Trophoblast cell (in vitro differentiated cells and primary cell): ENCODE measurements at regions not wholly inside any gene's neighbourhood (a gene's known extent, or its start where the extent isn't known, plus 50 kb on each side); places are given as distances from the start of the nearest gene placed in this dataset.

Experiments
- DNase-seq, 2 donors: peaks; one replicate each; pipeline ENCODE4 v3.0.0-alpha.2; 2016
- H2AFZ ChIP-seq: 2 replicates; pipeline ENCODE4 v1.6.1; 2013; ENCODE audit warnings: low read length, moderate library complexity, mild to moderate bottlenecking; ENCODE audit not compliant: insufficient read depth, poor library complexity
- H2AK5ac ChIP-seq: 2 replicates; pipeline ENCODE4 v1.6.1; 2013; ENCODE audit warnings: mild to moderate bottlenecking, low read length
- H2BK120ac ChIP-seq: 2 replicates; pipeline ENCODE4 v1.6.1; 2013; ENCODE audit warnings: low read length, mild to moderate bottlenecking, moderate library complexity; ENCODE audit not compliant: insufficient read depth, poor library complexity
- H2BK12ac ChIP-seq: 2 replicates; pipeline ENCODE4 v1.6.1; 2013; ENCODE audit warnings: mild to moderate bottlenecking, low read length, moderate library complexity
- H2BK5ac ChIP-seq: 2 replicates; pipeline ENCODE4 v1.6.1; 2013; ENCODE audit warnings: low read length, low read depth, moderate library complexity, mild to moderate bottlenecking; ENCODE audit not compliant: poor library complexity
- H3K14ac ChIP-seq: 2 replicates; pipeline ENCODE4 v1.6.1; 2013; ENCODE audit warnings: mild to moderate bottlenecking, low read length
- H3K18ac ChIP-seq: 2 replicates; pipeline ENCODE4 v1.6.1; 2013; ENCODE audit warnings: mild to moderate bottlenecking, low read length
- H3K23ac ChIP-seq: 2 replicates; pipeline ENCODE4 v1.6.1; 2013; ENCODE audit warnings: low read length
- H3K27ac ChIP-seq: 2 replicates; pipeline ENCODE4 v1.5.1; 2013; ENCODE audit warnings: low read depth, mild to moderate bottlenecking, inconsistent platforms, low read length, moderate library complexity
- H3K27me3 ChIP-seq: 2 replicates; pipeline ENCODE4 v1.6.1; 2013; ENCODE audit warnings: inconsistent platforms, mild to moderate bottlenecking, low read length, moderate library complexity; ENCODE audit not compliant: insufficient read depth
- H3K36me3 ChIP-seq, 2 experiments: 1 replicate in 1 of 2; 2 replicates in 1 of 2; pipeline ENCODE4 v1.6.1; 2013; ENCODE audit warnings: low read length in 2 of 2, mild to moderate bottlenecking in 2 of 2, moderate library complexity in 1 of 2; ENCODE audit not compliant: insufficient read depth in 2 of 2, control insufficient read depth in 1 of 2
- H3K4ac ChIP-seq: 2 replicates; pipeline ENCODE4 v1.6.1; 2013; ENCODE audit warnings: low read depth, mild to moderate bottlenecking, low read length, moderate library complexity
- H3K4me1 ChIP-seq, 2 experiments: 1 replicate in 1 of 2; 2 replicates in 1 of 2; pipeline ENCODE4 v1.6.1; 2013; ENCODE audit warnings: low read length in 2 of 2, mild to moderate bottlenecking in 2 of 2, moderate library complexity in 1 of 2; ENCODE audit not compliant: insufficient read depth in 2 of 2, control insufficient read depth in 1 of 2
- H3K4me2 ChIP-seq: 2 replicates; pipeline ENCODE4 v1.6.1; 2013; ENCODE audit warnings: inconsistent platforms, mild to moderate bottlenecking, low read length, moderate library complexity
- H3K4me3 ChIP-seq: 2 replicates; pipeline ENCODE4 v1.5.1; 2013; ENCODE audit warnings: mild to moderate bottlenecking, low read depth, low read length, inconsistent platforms
- H3K79me1 ChIP-seq: one replicate; pipeline ENCODE4 v1.6.1; 2013; ENCODE audit warnings: low read length
- H3K79me2 ChIP-seq: 2 replicates; pipeline ENCODE4 v1.6.1; 2013; ENCODE audit warnings: low read length, mild to moderate bottlenecking; ENCODE audit not compliant: control insufficient read depth, insufficient read depth, poor library complexity
- H3K9ac ChIP-seq: 2 replicates; pipeline ENCODE4 v1.6.1; 2013; ENCODE audit warnings: mild to moderate bottlenecking, low read length
- H3K9me3 ChIP-seq: 2 replicates; pipeline ENCODE4 v1.6.1; 2013; ENCODE audit warnings: low read depth, mild to moderate bottlenecking, control low read depth, inconsistent platforms, low read length; ENCODE audit not compliant: insufficient read depth
- H4K12ac ChIP-seq: 2 replicates; pipeline ENCODE4 v1.6.1; 2013; ENCODE audit warnings: low read depth, mild to moderate bottlenecking, low read length, moderate library complexity
- H4K8ac ChIP-seq: 2 replicates; pipeline ENCODE4 v1.6.1; 2013; ENCODE audit warnings: low read depth, mild to moderate bottlenecking, low read length, moderate library complexity
- H4K91ac ChIP-seq: one replicate; pipeline ENCODE4 v1.6.1; 2013; ENCODE audit warnings: low read depth, mild to moderate bottlenecking, low read length, moderate library complexity
- WGBS: extraction: QIAGEN DNeasy Blood & Tissue Kit; methylation state at CpG from one replicate; pipeline ENCODE4 v1.1.7; 2013; ENCODE audit warnings: missing lambda C conversion rate; ENCODE audit not compliant: insufficient read length, insufficient coverage; ENCODE audit errors: extremely low coverage; 5-methylcytosine and 5-hydroxymethylcytosine counted together

DNA sequence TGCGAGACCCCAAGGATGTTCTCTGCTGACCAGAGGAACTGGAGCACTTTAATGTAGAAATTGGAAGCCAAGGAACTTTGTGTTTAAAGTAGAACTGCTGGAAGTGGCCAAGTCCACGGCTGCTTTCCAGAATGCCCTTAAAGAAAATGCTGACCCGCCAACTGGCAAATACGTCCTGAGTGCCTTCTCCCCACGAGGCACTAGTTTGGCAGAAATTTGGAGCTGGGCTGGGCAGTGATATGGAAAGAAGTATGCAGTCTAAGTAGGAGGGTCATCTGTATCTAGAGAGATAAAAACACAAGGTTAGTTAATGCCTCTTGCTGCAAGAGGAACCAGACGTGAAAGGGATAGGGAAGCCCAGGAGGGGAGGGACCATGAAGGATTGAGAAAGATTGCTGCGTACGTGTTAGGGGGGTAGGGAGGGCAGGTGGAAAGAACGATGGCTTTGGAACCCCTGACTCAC is 59.3 kb upstream of the RFX8 start:
- H2AFZ ChIP-seq, result no peak overlapping the region
- H2BK5ac ChIP-seq, result no peak overlapping the region
- no peaks in the 10 kb centered on the region for H3K36me3 ChIP-seq
- no peak overlapping the region for H3K14ac ChIP-seq
- H3K18ac ChIP-seq, result no peak overlapping the region
- no peak overlapping the region for H3K4me3 ChIP-seq
- H3K27ac ChIP-seq, result no peak overlapping the region
- H4K91ac ChIP-seq, result no peak overlapping the region
- no peak overlapping the region for H2AK5ac ChIP-seq
- H3K79me1 ChIP-seq, result peaks cover 1% of the 10 kb centered on the region
- H4K12ac ChIP-seq, result no peak overlapping the region
- no peak overlapping the region for H3K4ac ChIP-seq
- no peaks in the 10 kb centered on the region for H3K4me1 ChIP-seq
- no peaks in the 10 kb centered on the region for H3K9me3 ChIP-seq
- H3K9ac ChIP-seq, result no peak overlapping the region
- H4K8ac ChIP-seq, result no peak overlapping the region
- H3K27me3 ChIP-seq, result no peaks in the 10 kb centered on the region
- no peak overlapping the region for H3K4me2 ChIP-seq
- no CpG with 5 or more reads among the region's 9 CpGs for WGBS
- peak in 1 of 2 donors; percentile 12 for DNase-seq
- no peak overlapping the region for H3K23ac ChIP-seq
- no peaks in the 10 kb centered on the region for H3K79me2 ChIP-seq
- H2BK12ac ChIP-seq, result no peak overlapping the region
- H2BK120ac ChIP-seq, result no peak overlapping the region

DNA sequence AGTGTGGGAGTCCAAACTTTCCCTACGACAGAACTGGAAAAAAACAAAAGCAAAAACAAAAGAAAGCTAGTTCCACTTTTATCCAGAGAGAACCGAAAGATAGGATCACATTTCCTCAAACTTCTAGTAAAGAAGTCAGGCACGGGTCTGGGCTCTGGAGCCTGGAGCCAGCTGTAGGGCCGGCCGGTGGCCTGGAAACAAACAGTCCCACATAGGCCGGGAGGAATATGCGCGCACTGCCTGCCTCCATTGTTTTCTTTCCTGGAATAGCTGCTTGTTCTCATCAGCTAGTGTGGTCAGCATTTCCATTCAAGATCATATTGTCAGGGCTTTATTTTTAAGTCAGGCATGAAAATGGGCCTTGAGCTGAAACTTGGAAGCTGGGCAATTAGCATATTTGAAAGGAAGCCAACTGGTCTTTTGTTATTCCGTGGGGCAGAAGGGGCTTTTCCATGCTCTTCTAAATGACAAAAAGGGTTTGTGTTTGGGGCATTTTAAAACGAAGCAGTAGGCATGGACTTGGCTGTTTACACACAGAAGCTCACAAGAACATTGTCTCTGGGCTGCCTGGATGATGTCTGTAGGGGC is 58.7 kb upstream of the RFX8 start:
- no CpG with 5 or more reads among the region's 10 CpGs for WGBS

DNA sequence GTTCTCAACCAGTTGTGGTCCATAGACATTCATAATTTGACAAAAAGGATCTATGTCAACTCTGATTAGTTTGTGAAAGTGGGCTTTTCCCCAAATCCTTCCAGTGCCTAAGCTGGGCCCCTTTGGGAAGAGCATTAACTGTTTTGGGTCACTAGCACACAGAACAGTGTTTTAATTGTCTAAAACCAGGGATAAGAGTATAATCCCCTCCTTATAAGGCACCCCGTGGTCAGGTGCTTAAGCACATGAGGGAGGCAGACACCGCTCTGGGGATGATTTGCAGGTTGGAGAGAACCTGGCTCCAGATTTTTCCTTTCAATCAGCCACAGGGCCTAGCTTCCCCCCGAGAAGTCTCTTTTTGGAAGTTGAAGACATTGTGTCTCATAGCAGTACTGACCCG is 53.6 kb upstream of the RFX8 start:
- Histone ChIP-seq H3K27ac (no peak overlapping the region), H2AK5ac (no peak overlapping the region), H3K9ac (no peak overlapping the region), H3K9me3 (no peaks in the 10 kb centered on the region), H3K4ac (no peak overlapping the region), H3K27me3 (no peaks in the 10 kb centered on the region), H4K91ac (no peak overlapping the region), H4K8ac (no peak overlapping the region), H4K12ac (no peak overlapping the region), H2BK5ac (no peak overlapping the region), H3K4me3 (no peak overlapping the region), H3K18ac (no peak overlapping the region), H2BK12ac (no peak overlapping the region), H2BK120ac (no peak overlapping the region), H2AFZ (no peak overlapping the region), H3K79me1 (peaks cover 1% of the 10 kb centered on the region), H3K36me3 (no peaks in the 10 kb centered on the region), H3K79me2 (no peaks in the 10 kb centered on the region), H3K4me1 (no peaks in the 10 kb centered on the region), H3K4me2 (no peak overlapping the region), H3K14ac (no peak overlapping the region), H3K23ac (no peak overlapping the region)
- DNase-seq, result no peak
- WGBS, result no CpG with 5 or more reads among the region's 4 CpGs

More for the DNA sequence above, 58.7 kb upstream of the RFX8 start:
- Histone ChIP-seq H2BK120ac (no peak overlapping the region), H3K4me1 (no peaks in the 10 kb centered on the region), H2AFZ (no peak overlapping the region), H4K12ac (no peak overlapping the region), H3K27me3 (no peaks in the 10 kb centered on the region), H3K27ac (no peak overlapping the region), H3K18ac (no peak overlapping the region), H4K91ac (no peak overlapping the region), H3K4me2 (no peak overlapping the region), H3K9ac (no peak overlapping the region), H3K4me3 (no peak overlapping the region), H3K14ac (no peak overlapping the region), H3K23ac (no peak overlapping the region), H3K4ac (no peak overlapping the region), H3K9me3 (no peaks in the 10 kb centered on the region), H2BK5ac (no peak overlapping the region), H2AK5ac (no peak overlapping the region), H3K79me1 (peaks cover 1% of the 10 kb centered on the region), H4K8ac (no peak overlapping the region), H3K79me2 (no peaks in the 10 kb centered on the region), H3K36me3 (no peaks in the 10 kb centered on the region), H2BK12ac (no peak overlapping the region)
- DNase-seq, result peak in 1 of 2 donors; percentile 10

DNA sequence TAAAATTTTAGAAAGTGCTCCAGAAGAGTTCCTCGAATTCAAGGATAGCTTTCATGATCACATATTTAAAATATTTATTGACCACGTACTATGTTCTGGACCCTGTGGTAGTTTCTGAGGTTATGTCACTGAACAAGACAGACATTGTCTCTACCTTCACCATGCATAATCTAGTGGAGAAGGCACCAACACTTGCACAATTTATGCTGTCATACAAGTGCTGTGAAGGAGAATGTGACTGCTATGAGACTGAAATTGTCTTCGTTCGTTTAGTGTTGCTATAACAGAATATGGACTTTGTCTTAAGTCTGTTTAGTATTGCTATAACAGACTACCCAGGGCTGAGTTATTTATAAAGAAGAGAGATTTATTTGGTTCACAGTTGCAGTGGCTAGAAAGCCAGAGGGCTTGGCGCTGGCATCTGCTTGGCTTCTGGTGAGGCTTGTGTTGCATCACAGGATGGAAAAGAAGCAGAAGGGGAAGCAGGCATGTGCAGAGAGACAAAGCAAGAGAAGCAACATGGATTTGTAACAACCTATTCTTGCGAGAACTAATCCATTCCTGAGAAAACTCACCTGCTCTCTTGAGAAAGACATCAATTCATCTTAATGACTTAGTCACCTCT is 50.0 kb upstream of the RFX8 start:
- H3K18ac ChIP-seq, result no peak overlapping the region
- H2BK5ac ChIP-seq, result no peak overlapping the region
- H4K8ac ChIP-seq, result no peak overlapping the region
- no peak overlapping the region for H3K14ac ChIP-seq
- H3K4me2 ChIP-seq, result no peak overlapping the region
- H4K12ac ChIP-seq, result no peak overlapping the region
- H3K79me2 ChIP-seq, result no peaks in the 10 kb centered on the region
- DNase-seq, result no peak
- H3K4me3 ChIP-seq, result no peak overlapping the region
- H4K91ac ChIP-seq, result no peak overlapping the region
- no peaks in the 10 kb centered on the region for H3K9me3 ChIP-seq
- no peak overlapping the region for H3K9ac ChIP-seq
- no peaks in the 10 kb centered on the region for H3K4me1 ChIP-seq
- H3K4ac ChIP-seq, result no peak overlapping the region
- H2BK12ac ChIP-seq, result no peak overlapping the region
- no peaks in the 10 kb centered on the region for H3K36me3 ChIP-seq
- no CpG with 5 or more reads among the region's 6 CpGs for WGBS
- H3K27ac ChIP-seq, result no peak overlapping the region
- no peak overlapping the region for H2AFZ ChIP-seq
- H2BK120ac ChIP-seq, result no peak overlapping the region
- H3K79me1 ChIP-seq, result no peaks in the 10 kb centered on the region
- H3K23ac ChIP-seq, result no peak overlapping the region
- H2AK5ac ChIP-seq, result no peak overlapping the region
- H3K27me3 ChIP-seq, result no peaks in the 10 kb centered on the region
